AML-193 (cell line): ENCODE measurements at regions not wholly inside any gene's neighbourhood (a gene's known extent, or its start where the extent isn't known, plus 50 kb on each side); places are given as distances from the start of the nearest gene placed in this dataset.

Source experiments
- DNase-seq, 2 experiments: peaks; one replicate each; lab custom pipeline; 2025; lab: John Stamatoyannopoulos, UW

GRCh38 chr18:37672932-37673595 is 107.5 kb upstream of the CELF4 start:
- DNase-seq = no peak

- no peak for DNase-seq
These were observed 106.4 kb upstream of the CELF4 start for GRCh38 chr18:37672001-37672400.

- DNase-seq = no peak
These were observed 105.9 kb upstream of the CELF4 start for GRCh38 chr18:37671530-37671929.

GRCh38 chr18:37671119-37671518 is 105.5 kb upstream of the CELF4 start:
- DNase-seq = no peak

GRCh38 chr18:37669991-37670534 is 104.5 kb upstream of the CELF4 start:
- no peak for DNase-seq

DNA sequence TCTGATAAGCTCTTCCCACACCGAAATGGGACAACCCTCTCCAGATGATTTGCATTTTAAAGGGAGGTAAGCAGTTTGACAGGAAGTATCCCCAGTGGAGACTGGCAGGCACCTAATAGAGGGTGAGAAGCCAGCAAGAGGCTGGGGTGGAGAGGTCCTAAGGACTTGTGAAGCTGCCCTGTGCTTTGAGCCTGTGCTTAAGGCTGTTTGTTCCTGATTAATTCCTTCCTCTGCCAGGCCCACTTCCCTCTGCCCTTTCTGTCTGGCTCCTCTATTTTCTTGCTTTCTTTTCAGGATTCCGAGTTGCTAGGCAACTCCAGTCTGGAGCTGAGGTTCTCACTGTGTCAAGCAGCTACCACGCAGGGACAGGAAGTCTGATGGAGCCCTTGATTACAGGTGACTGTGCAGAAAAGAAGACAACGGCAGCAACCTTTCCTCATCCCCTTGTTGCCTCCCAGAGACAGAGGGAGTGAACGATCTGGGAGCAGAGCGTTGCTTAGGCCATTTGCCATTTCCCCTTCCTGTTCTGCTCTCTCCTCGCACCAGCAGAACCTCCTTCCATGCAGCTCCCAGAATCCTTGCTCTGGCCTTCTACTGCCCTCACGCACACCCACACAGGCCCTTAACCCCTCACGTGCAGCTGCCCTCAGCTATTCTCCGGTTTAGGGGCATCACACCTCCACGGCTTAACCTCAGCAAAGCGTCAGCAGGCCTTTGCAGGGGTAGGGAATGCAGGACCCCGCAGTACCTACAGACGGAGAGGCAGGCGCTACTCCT is 103.6 kb upstream of the CELF4 start:
- no peak for DNase-seq

DNA sequence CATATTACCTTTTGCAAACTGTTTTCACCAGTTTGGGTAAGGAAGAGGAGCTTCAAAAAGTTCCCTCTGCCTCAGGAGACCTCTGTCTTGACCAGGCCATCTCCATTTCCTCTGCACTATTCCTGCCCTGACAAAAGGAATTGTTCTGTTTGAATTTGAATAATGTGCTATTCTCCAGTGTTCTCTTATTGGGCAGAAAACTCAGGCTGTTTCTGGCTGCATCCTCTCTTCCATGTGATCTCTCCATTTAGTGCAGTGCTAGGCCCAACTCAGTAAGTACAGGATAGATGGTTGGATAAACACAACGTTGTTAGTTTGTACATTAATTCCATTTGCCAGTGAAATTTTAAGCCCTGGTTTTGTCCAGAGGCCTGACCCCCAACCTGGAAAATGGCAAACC is 102.2 kb upstream of the CELF4 start:
- DNase-seq = no peak

GRCh38 chr18:37666991-37667390 is 101.4 kb upstream of the CELF4 start:
- no peak for DNase-seq

DNA sequence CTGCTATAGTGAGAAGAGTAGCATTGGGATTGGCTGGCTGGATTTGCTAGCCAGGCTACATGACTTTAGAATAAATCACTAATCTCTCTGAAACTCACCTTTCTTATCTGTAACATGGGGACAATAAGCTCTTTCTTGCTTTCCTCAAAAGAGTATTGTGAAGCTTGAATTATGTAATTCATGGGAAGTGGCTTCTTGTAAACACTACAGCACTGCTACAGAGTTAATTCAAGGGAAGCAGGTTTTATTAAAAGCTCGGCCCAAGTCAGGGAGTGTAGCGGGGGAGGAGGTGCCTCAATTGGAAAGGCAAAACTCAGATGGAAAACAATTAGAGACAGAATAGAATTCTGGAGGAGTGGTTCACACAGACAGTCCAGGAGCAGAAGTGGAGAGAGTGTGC is 100.9 kb upstream of the CELF4 start:
- no peak for DNase-seq

DNA sequence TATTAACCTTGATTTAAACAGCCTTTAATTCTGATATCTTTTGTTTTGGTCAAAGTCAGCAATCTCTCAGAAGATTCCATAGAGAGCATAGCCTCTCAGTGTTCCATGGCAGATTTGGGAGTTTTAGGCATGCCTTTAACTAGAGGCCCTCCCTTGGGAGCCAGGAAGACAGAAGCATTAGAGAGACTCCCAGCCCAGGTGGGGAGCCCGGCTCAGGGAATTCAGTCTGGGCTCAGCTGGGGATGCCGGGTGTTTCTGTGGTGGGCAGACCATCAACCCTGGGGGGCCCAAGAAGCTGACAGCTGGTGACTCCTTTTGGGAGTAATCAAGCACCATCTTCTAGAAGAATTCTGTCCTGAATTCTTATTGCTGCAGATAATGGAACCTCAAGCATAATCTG is 99.7 kb upstream of the CELF4 start:
- no peak for DNase-seq

- DNase-seq = no peak
These were observed 97.8 kb upstream of the CELF4 start for GRCh38 chr18:37663446-37663845.

DNA sequence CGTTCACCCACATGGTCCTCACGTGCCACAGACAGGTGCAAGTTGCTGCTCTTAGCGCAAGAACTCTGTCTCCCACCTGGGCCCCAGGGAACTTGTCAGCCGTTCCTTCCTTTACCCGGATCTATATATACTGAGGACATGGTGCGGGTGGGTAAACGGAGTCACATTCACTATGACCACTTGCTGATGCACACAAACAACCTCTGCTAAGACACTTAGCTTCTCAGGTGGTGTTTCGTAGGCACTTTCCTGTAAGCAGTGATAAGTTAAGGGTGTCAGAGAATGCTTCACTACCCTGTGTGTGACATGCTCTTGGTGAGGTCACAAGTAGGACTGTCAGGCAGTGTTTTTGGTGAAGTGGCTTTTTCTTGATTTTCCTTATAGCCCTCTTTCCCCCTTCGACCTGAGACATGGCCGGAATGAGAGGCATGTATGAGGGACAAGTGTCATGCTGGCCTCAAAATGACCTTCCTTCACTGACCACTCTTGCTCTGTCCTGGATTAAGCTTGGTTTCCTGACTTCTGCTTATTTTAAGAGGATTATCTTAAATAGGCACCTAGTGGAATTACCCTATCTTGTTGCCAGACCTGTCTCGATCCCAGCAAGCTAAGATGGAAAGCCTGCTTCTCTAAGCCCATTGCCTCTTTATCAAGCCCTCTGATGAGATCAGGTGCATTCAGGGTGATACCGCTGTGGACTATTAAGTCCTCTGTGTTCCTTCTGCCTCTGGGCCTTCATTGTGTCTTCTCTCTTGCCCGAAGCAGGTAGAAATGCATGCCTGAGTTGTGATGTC is 97.1 kb upstream of the CELF4 start:
- no peak for DNase-seq

- no peak for DNase-seq
These were observed 96.5 kb upstream of the CELF4 start for GRCh38 chr18:37662099-37662498.

GRCh38 chr18:37661478-37661877 is 95.9 kb upstream of the CELF4 start:
- no peak for DNase-seq

DNA sequence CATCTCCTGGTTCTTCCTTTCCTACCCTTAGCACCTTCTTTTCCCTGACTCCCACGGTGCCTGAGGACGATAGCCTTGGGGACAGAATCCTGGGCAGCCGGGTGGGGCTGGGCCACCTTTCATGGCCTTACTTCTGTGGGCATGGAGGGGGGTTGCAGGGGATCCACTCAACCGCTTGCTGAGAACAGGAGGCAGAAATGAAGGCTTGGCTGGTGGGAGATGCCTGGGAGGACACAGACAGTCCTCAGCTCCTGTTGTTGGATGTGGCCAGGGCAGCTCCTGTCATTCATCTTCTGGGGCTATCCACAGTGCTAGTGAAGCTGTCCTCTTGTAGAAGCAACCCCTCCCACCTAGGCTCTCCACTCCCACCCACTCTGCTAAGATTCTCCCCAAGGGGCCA is 95.5 kb upstream of the CELF4 start:
- no peak for DNase-seq

- DNase-seq = no peak
These were observed 95.1 kb upstream of the CELF4 start for GRCh38 chr18:37660658-37661057.

GRCh38 chr18:37659906-37660305 is 94.3 kb upstream of the CELF4 start:
- DNase-seq = no peak

GRCh38 chr18:37658894-37659293 is 93.3 kb upstream of the CELF4 start:
- no peak for DNase-seq

GRCh38 chr18:37657493-37657892 is 91.9 kb upstream of the CELF4 start:
- no peak for DNase-seq

- DNase-seq = no peak
These were observed 89.3 kb upstream of the CELF4 start for GRCh38 chr18:37654731-37655369.

DNA sequence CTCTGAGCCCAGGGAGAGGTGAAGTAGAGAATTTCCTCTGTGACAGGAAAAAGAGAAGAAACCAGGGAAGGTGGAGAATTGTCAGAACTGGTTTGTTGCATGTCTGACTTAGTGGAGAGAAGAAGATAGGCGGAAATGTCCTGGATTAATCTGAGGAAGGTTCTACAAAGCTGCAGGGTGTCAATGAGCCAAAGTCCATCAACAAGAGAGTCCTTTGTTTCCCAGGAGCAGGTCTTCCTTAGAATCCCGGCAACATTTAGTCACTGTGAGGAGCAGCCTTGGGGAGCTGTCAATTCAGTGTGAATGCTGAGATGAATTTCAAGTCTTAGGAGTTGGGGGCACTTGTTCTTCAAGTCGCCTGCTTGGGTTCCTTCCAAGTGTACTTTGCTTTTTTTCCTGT is 88.4 kb upstream of the CELF4 start:
- DNase-seq = no peak

GRCh38 chr18:37653618-37654017 is 88.0 kb upstream of the CELF4 start:
- no peak for DNase-seq
